ENCODE measurements at regions not wholly inside any gene's neighbourhood (a gene's known extent, or its start where the extent isn't known, plus 50 kb on each side); places are given as distances from the start of the nearest gene placed in this dataset.

GRCh38 chr20:61023612-61024011, 228.4 kb upstream of the CDH4 start:
- TF ChIP-seq CTCF (IDR thresholded peaks at IDR 0.05; ENCODE audit: low read depth, low read length): no peak
- H3K27ac ChIP-seq: no peak overlapping the region
- H3K27me3 ChIP-seq (ENCODE audit: insufficient read depth, low read depth, severe bottlenecking): peaks cover 62% of the 10 kb centered on the region
- no peak overlapping the region for H3K4me3 ChIP-seq (ENCODE audit: low read depth, low read length)
- DNase-seq: no peak
- no peaks in the 10 kb centered on the region for H3K9me3 ChIP-seq (ENCODE audit: severe bottlenecking)
- H3K36me3 ChIP-seq: no peaks in the 10 kb centered on the region

DNA sequence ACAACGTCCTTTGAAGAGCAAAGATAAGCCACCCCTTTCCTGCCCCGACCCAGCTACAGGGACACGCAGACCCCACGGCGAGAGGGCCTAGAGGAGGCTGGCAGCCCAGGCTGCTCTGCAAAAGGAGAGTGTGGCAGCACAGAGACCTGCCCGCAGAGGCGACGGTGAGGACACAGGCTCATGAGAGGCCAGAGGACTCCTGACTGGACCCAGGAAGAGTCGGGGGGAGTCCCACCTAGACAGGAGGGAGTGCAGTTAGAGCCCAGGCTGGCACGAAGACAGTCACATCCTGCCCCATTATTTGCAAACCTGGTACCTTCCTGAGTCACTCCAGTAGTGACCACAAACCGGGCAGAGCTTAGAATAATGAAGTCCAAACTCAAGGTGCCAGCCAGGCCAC, 227.7 kb upstream of the CDH4 start:
- Histone ChIP-seq H3K27ac (no peak overlapping the region), H3K27me3 (ENCODE audit: insufficient read depth, low read depth, severe bottlenecking) (peaks cover 60% of the 10 kb centered on the region), H3K4me3 (ENCODE audit: low read depth, low read length) (no peak overlapping the region), H3K9me3 (ENCODE audit: severe bottlenecking) (no peaks in the 10 kb centered on the region), H3K36me3 (no peaks in the 10 kb centered on the region)
- TF ChIP-seq CTCF (IDR thresholded peaks at IDR 0.05; ENCODE audit: low read depth, low read length): no peak
- DNase-seq: no peak

DNA sequence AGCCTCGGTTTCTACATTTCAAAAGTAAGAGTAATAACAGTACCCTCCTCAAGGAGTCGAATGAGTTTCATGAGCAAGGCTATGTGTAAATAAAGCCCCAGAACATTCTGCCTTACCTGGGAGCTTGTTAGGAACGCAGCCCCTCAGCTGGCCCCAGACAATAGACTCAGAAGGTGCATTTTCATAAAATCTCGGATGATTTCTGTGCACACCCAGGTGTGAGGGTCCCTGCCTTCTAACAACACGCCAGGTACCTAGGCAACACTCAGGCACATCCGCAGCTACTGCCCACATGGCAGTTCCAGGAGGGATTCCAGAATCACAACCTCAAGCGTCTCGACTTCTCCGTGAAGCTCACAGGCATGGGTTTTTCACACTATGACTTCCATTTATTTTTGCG, 226.5 kb upstream of the CDH4 start:
- Histone ChIP-seq H3K27me3 (ENCODE audit: insufficient read depth, low read depth, severe bottlenecking) (peaks cover 57% of the 10 kb centered on the region), H3K4me3 (ENCODE audit: low read depth, low read length) (no peak overlapping the region), H3K27ac (no peak overlapping the region), H3K36me3 (no peaks in the 10 kb centered on the region), H3K9me3 (ENCODE audit: severe bottlenecking) (no peaks in the 10 kb centered on the region)
- no peak for TF ChIP-seq CTCF (IDR thresholded peaks at IDR 0.05; ENCODE audit: low read depth, low read length)
- no peak for DNase-seq

DNA sequence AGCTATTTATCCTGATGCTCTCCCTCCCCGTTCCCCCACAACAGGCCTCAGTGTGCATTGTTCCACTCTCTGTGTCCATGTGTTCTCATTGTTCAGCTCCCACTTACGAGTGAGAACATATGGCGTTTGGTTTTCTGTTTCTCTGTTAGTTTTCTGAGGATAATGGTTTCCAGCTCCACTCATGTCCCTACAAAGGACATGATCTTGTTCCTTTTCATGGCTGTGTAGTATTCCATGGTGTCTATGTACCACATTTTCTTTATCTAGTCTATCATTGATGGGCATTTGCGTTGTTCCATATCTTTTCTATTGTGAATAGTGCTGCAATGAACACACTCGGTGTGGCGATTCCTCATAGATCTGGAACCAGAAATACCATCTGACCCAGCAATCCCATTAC, 225.9 kb upstream of the CDH4 start:
- Histone ChIP-seq H3K27ac (no peak overlapping the region), H3K9me3 (ENCODE audit: severe bottlenecking) (no peaks in the 10 kb centered on the region), H3K36me3 (no peaks in the 10 kb centered on the region), H3K27me3 (ENCODE audit: insufficient read depth, low read depth, severe bottlenecking) (peaks cover 54% of the 10 kb centered on the region), H3K4me3 (ENCODE audit: low read depth, low read length) (no peak overlapping the region)
- TF ChIP-seq CTCF (IDR thresholded peaks at IDR 0.05; ENCODE audit: low read depth, low read length): no peak
- no peak for DNase-seq

GRCh38 chr20:61026731-61027130, 225.3 kb upstream of the CDH4 start:
- no peak overlapping the region for H3K4me3 ChIP-seq (ENCODE audit: low read depth, low read length)
- no peaks in the 10 kb centered on the region for H3K36me3 ChIP-seq
- no peaks in the 10 kb centered on the region for H3K9me3 ChIP-seq (ENCODE audit: severe bottlenecking)
- H3K27me3 ChIP-seq (ENCODE audit: insufficient read depth, low read depth, severe bottlenecking): peaks cover 49% of the 10 kb centered on the region
- no peak for DNase-seq
- no peak for TF ChIP-seq CTCF (IDR thresholded peaks at IDR 0.05; ENCODE audit: low read depth, low read length)
- no peak overlapping the region for H3K27ac ChIP-seq

- Histone ChIP-seq H3K27ac (no peak overlapping the region), H3K27me3 (ENCODE audit: insufficient read depth, low read depth, severe bottlenecking) (peaks cover 45% of the 10 kb centered on the region), H3K4me3 (ENCODE audit: low read depth, low read length) (no peak overlapping the region), H3K9me3 (ENCODE audit: severe bottlenecking) (no peaks in the 10 kb centered on the region), H3K36me3 (no peaks in the 10 kb centered on the region)
- no peak for DNase-seq
- no peak for TF ChIP-seq CTCF (IDR thresholded peaks at IDR 0.05; ENCODE audit: low read depth, low read length)
Measured at GRCh38 chr20:61027218-61027617, 224.8 kb upstream of the CDH4 start.

Measured in WERI-Rb-1 (cell line).